Naive B cell (primary cell): ENCODE measurements at regions not wholly inside any gene's neighbourhood (a gene's known extent, or its start where the extent isn't known, plus 50 kb on each side); places are given as distances from the start of the nearest gene placed in this dataset.
A peak's percentile ranks its signal among the peaks of the same experiment; 100 is the strongest.

Experiments
- ATAC-seq, 2 donors: fragments of 150-1000 bp; cut with Tn5 transposase; 2 replicates each; pipeline ENCODE4 v1.10.0; 2021; ENCODE audit warnings: low read depth in 2 of 2, mild to moderate bottlenecking in 2 of 2, moderate library complexity in 2 of 2
- DNase-seq: peaks from one replicate; pipeline ENCODE4 v3.0.0; 2022
- H3K27ac Mint-ChIP-seq, 6 donors: one replicate each; pipeline ENCODE4 v1.8.0; 2020 to 2022; ENCODE audit warnings: mild to moderate bottlenecking in 6 of 6, mixed read lengths in 6 of 6, moderate library complexity in 5 of 6, inconsistent platforms in 2 of 6
- H3K27me3 Mint-ChIP-seq, 3 donors: one replicate each; pipeline ENCODE4 v1.8.0; 2021 to 2022; ENCODE audit warnings: mixed read lengths in 3 of 3, mild to moderate bottlenecking in 1 of 3
- H3K36me3 Mint-ChIP-seq, 2 donors: one replicate each; pipeline ENCODE4 v1.8.0; 2020 to 2022; ENCODE audit warnings: mixed read lengths in 2 of 2, inconsistent platforms in 1 of 2, mild to moderate bottlenecking in 1 of 2
- H3K4me1 Mint-ChIP-seq, 3 donors: one replicate each; pipeline ENCODE4 v1.8.0; 2020 to 2022; ENCODE audit warnings: mixed read lengths in 3 of 3, inconsistent platforms in 1 of 3, mild to moderate bottlenecking in 1 of 3, moderate library complexity in 1 of 3
- H3K4me3 Mint-ChIP-seq, 8 donors: one replicate each; pipeline ENCODE4 v1.8.0; 2020 to 2022; ENCODE audit warnings: mild to moderate bottlenecking in 8 of 8, mixed read lengths in 8 of 8, moderate library complexity in 8 of 8, inconsistent platforms in 2 of 8
- H3K9me3 Mint-ChIP-seq, 7 donors: one replicate each; pipeline ENCODE4 v1.8.0; 2020 to 2022; ENCODE audit warnings: mixed read lengths in 7 of 7, mild to moderate bottlenecking in 5 of 7, inconsistent platforms in 2 of 7, moderate library complexity in 1 of 7

- peak overlapping the region in 2 of 6 donors; percentile 9 to 17 for H3K27ac Mint-ChIP-seq
- peak overlapping the region in 1 of 8 donors; percentile 5 for H3K4me3 Mint-ChIP-seq
- H3K9me3 Mint-ChIP-seq, result no peaks in the 10 kb centered on the region
- no peaks in the 10 kb centered on the region for H3K27me3 Mint-ChIP-seq
- ATAC-seq, result no peak
- H3K4me1 Mint-ChIP-seq, result peaks cover 27 to 52% (median 30%) of the 10 kb centered on the region in 3 donors
- no peak for DNase-seq
- no peaks in the 10 kb centered on the region for H3K36me3 Mint-ChIP-seq
Measured at GRCh38 chrX:10021461-10022272, 54.5 kb downstream of the CLDN34 start.

DNA sequence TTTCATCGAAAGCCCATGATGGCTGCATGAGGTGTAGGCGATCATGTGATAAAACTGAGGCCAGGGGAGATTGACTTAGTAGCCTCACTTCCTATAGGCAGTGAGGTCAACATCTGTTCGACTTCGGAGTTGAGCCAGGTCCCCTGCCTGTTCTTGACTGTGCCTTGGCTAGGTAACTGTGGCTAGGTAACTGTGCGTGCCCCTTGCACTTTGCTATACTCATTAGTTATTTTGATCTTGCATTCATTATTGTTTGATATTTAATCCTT, 55.0 kb downstream of the CLDN34 start:
- H3K27ac Mint-ChIP-seq, result peak overlapping the region in 1 of 6 donors; percentile 9
- H3K4me1 Mint-ChIP-seq, result peaks cover 22 to 47% (median 25%) of the 10 kb centered on the region in 3 donors
- H3K27me3 Mint-ChIP-seq, result no peaks in the 10 kb centered on the region
- ATAC-seq (no peak), DNase-seq (no peak)
- no peaks in the 10 kb centered on the region for H3K9me3 Mint-ChIP-seq
- no peak overlapping the region for H3K4me3 Mint-ChIP-seq
- H3K36me3 Mint-ChIP-seq, result no peaks in the 10 kb centered on the region

GRCh38 chrX:10022580-10023245, 55.6 kb downstream of the CLDN34 start:
- H3K27me3 Mint-ChIP-seq, result no peaks in the 10 kb centered on the region
- H3K27ac Mint-ChIP-seq, result peak overlapping the region in 1 of 6 donors; percentile 2
- H3K36me3 Mint-ChIP-seq, result no peaks in the 10 kb centered on the region
- H3K4me1 Mint-ChIP-seq, result peaks cover 25 to 45% (median 29%) of the 10 kb centered on the region in 3 donors
- H3K4me3 Mint-ChIP-seq, result no peak overlapping the region
- H3K9me3 Mint-ChIP-seq, result no peaks in the 10 kb centered on the region
- ATAC-seq, result no peak
- DNase-seq, result no peak

GRCh38 chrX:10023821-10024220, 56.7 kb downstream of the CLDN34 start:
- DNase-seq, result no peak
- no peaks in the 10 kb centered on the region for H3K36me3 Mint-ChIP-seq
- peaks cover 26 to 35% (median 30%) of the 10 kb centered on the region in 3 donors for H3K4me1 Mint-ChIP-seq
- H3K9me3 Mint-ChIP-seq, result no peaks in the 10 kb centered on the region
- H3K4me3 Mint-ChIP-seq, result no peak overlapping the region
- no peaks in the 10 kb centered on the region for H3K27me3 Mint-ChIP-seq
- no peak for ATAC-seq
- no peak overlapping the region for H3K27ac Mint-ChIP-seq

- Mint-ChIP-seq H3K4me3 (no peak overlapping the region), H3K27ac (peak overlapping the region in 2 of 6 donors; percentile 30 to 51), H3K36me3 (no peaks in the 10 kb centered on the region), H3K9me3 (no peaks in the 10 kb centered on the region), H3K27me3 (no peaks in the 10 kb centered on the region), H3K4me1 (peaks cover 26 to 36% (median 34%) of the 10 kb centered on the region in 3 donors)
- no peak for ATAC-seq
- DNase-seq, result no peak
Measured at GRCh38 chrX:10025742-10026493, 58.8 kb downstream of the CLDN34 start.

DNA sequence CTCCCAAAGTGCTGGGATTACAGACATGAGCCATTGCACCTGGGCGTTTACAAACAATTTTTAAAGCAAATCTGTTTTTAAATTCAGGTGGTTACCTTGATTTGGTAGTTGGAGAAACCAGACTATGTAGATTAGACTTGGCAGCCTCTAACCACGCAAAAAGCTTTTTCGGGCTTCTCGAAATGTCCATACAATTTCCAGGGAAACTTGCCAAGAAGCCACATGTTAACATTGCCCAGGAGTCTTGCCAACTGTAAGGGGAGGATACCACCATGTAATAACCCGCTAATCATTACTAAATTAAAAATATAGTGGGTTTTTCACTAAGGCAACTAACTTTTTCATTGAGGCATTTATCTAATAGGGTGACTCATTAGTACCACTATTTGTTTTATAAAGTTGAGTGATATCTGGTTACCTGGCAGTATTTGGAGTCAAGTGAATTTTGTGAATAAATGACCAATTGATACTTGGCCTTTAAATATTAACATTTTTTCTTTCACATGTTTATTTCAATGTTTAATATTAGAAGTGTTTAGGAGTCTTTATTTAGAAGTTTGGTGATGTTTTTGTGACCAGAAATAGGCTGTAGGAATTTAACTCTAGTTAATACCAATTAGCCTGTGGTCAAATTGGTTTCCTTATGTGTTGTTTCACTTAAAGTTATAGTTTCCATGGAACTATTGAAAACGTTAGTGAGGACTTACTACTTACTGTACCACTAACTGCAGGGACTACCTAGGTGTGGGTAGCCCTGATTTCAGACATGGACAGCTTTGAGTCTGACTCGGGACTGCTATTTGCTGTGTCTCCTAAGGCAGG, 61.3 kb downstream of the CLDN34 start:
- no peaks in the 10 kb centered on the region for H3K9me3 Mint-ChIP-seq
- H3K27me3 Mint-ChIP-seq, result no peaks in the 10 kb centered on the region
- peaks cover 25 to 44% (median 41%) of the 10 kb centered on the region in 3 donors for H3K4me1 Mint-ChIP-seq
- peak overlapping the region in 1 of 6 donors; percentile 10 for H3K27ac Mint-ChIP-seq
- DNase-seq, result no peak
- no peak for ATAC-seq
- H3K36me3 Mint-ChIP-seq, result no peaks in the 10 kb centered on the region
- no peak overlapping the region for H3K4me3 Mint-ChIP-seq

- Mint-ChIP-seq H3K27me3 (no peaks in the 10 kb centered on the region), H3K4me3 (no peak overlapping the region), H3K27ac (no peak overlapping the region), H3K4me1 (peaks cover 31 to 48% (median 40%) of the 10 kb centered on the region in 3 donors), H3K36me3 (no peaks in the 10 kb centered on the region), H3K9me3 (no peaks in the 10 kb centered on the region)
- ATAC-seq, result no peak
- no peak for DNase-seq
Measured at GRCh38 chrX:10030570-10030969, 63.4 kb downstream of the CLDN34 start.

DNA sequence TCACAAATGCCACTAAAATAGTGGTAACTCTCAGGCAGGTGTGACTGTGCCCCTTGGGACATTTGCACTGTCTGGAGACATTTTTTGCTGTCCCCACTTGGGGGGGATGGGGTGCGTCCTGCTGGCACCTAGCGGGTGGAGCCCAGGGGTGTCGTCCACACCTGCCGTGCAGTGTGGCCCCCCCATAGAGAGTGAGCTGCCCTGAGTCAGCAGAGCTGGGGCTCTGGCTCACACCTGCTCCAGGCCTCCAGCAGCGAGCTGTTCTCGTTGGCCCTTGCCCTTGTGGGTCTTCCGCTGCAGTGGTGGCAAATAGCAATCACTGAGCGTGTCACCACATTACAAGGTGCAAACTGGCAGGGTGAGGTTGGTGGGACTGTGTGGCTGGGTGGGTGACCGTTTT, 64.6 kb downstream of the CLDN34 start:
- DNase-seq (no peak), ATAC-seq (peak; percentile 47 to 51)
- Mint-ChIP-seq H3K4me3 (peak overlapping the region in 5 of 8 donors; percentile 23 to 74 (median 37)), H3K27me3 (no peaks in the 10 kb centered on the region), H3K27ac (peak overlapping the region in 3 of 6 donors; percentile 80 to 90 (median 81)), H3K36me3 (no peaks in the 10 kb centered on the region), H3K4me1 (peaks cover 25 to 40% (median 32%) of the 10 kb centered on the region in 3 donors), H3K9me3 (no peaks in the 10 kb centered on the region)

- Mint-ChIP-seq H3K9me3 (no peaks in the 10 kb centered on the region), H3K36me3 (no peaks in the 10 kb centered on the region)
- ATAC-seq, result no peak
Measured at GRCh38 chrX:10032147-10032546, 65.0 kb downstream of the CLDN34 start.

DNA sequence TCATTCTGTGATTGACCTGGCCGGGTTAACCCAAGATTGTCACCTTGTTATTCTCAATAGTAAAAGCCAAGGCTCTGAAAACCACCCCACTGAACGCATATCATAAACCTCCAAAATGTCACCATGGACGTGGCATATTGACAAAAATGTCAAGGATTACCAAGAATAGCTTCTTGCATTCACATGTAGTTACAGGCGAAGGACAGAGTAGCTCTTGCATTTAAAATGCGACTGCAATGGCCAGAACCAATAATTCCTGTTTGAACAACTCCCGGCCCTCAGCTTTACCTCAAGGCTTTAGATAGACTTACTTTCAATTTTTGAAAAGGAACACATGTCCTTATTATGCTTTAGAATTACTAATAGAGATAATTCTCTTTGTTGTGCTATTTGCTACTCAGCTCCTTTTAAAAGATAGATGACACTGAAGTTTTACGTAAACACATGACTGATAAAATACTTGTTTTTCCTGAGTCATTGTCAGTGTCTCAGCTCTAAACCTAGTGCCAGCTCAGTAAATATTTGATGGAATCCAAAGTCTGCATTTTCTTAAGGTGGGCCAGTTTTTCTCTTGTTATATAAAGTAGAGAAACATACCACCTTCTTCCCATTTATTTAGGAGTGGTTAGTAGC, 66.3 kb downstream of the CLDN34 start:
- no peak overlapping the region for H3K4me3 Mint-ChIP-seq
- H3K36me3 Mint-ChIP-seq, result no peaks in the 10 kb centered on the region
- H3K4me1 Mint-ChIP-seq, result peaks cover 21 to 34% (median 32%) of the 10 kb centered on the region in 3 donors
- no peak for ATAC-seq
- no peak overlapping the region for H3K27ac Mint-ChIP-seq
- no peaks in the 10 kb centered on the region for H3K9me3 Mint-ChIP-seq
- H3K27me3 Mint-ChIP-seq, result no peaks in the 10 kb centered on the region
- no peak for DNase-seq

More at GRCh38 chrX:10032147-10032546, 65.0 kb downstream of the CLDN34 start:
- Mint-ChIP-seq H3K4me3 (peak overlapping the region in 5 of 8 donors; percentile 23 to 74 (median 37)), H3K27me3 (no peaks in the 10 kb centered on the region), H3K27ac (peak overlapping the region in 3 of 6 donors; percentile 31 to 81 (median 80)), H3K4me1 (peaks cover 25 to 40% (median 32%) of the 10 kb centered on the region in 3 donors)
- no peak for DNase-seq

DNA sequence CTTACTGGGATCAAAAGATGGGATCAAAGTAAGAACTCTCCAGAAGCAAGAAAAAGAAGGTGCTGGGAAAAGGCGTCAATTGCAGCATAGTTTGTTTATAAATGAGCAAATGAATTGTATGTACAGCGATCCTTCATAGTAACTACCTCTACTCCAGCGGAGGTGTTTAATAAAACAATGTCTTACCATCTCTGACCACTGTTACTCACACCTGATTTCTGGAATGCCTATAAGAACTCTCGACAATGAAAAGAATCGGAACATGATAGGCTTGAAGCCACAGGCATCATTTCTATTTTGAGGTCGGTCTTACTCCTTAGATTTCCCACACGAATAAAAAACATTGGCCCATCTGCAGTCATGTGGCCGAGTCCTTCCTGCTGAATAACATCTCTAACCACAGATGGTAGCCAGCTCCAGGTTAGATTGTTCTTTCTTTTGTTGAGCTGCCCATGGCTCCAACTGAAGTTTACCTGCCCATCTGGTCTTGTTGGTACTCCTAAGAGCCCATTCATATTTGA, 67.6 kb downstream of the CLDN34 start:
- Mint-ChIP-seq H3K4me3 (no peak overlapping the region), H3K4me1 (peaks cover 21 to 34% (median 26%) of the 10 kb centered on the region in 3 donors), H3K27me3 (no peaks in the 10 kb centered on the region), H3K27ac (peak overlapping the region in 4 of 6 donors; percentile 18 to 62 (median 30)), H3K36me3 (no peaks in the 10 kb centered on the region), H3K9me3 (no peaks in the 10 kb centered on the region)
- DNase-seq (no peak), ATAC-seq (no peak)

DNA sequence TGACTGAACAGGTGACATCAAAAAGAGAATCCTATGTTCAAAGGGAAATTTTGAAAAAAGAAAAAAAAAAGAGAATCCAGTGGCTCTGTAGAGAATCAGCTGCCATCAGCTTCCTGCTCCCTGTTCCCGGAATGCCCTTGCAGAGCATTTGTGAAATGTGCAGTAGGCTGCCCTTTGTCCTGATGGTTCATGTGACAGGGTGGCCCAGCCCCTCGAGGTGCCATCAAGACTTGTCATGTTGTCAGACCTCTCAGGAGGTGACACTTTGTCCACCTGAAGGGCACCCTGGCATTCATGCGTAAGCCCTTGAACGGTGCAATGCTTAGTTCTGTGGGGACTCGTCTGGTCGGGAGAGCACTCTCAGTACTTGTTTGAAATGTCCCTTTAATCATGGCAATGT, 71.4 kb downstream of the CLDN34 start:
- no peaks in the 10 kb centered on the region for H3K9me3 Mint-ChIP-seq
- no peaks in the 10 kb centered on the region for H3K36me3 Mint-ChIP-seq
- peaks cover 10 to 25% (median 22%) of the 10 kb centered on the region in 3 donors for H3K4me1 Mint-ChIP-seq

More for the DNA sequence above, 71.4 kb downstream of the CLDN34 start:
- no peaks in the 10 kb centered on the region for H3K27me3 Mint-ChIP-seq
- ATAC-seq, result no peak
- H3K27ac Mint-ChIP-seq, result no peak overlapping the region
- no peak for DNase-seq
- no peak overlapping the region for H3K4me3 Mint-ChIP-seq
